ENCODE measurements at regions not wholly inside any gene's neighbourhood (a gene's known extent, or its start where the extent isn't known, plus 50 kb on each side); places are given as distances from the start of the nearest gene placed in this dataset.

GRCh38 chr4:175253184-175253902 lies 335.2 kb downstream of the ADAM29 start (continued):
- TF ChIP-seq AR (CRISPR knock-in tag; IDR thresholded peaks at IDR 0.05) (no peak), E2F4 (CRISPR knock-in tag; IDR thresholded peaks at IDR 0.05; ENCODE audit: borderline replicate concordance, low read depth) (no peak), GTF2I (CRISPR knock-in tag; conservative IDR thresholded peaks at IDR 0.05) (no peak), USF1 (CRISPR knock-in tag; IDR thresholded peaks at IDR 0.05) (no peak), MAX (CRISPR knock-in tag; IDR thresholded peaks at IDR 0.05) (no peak), ZMAT4 (CRISPR knock-in tag; IDR thresholded peaks at IDR 0.05) (no peak), ZNF396 (CRISPR knock-in tag; IDR thresholded peaks at IDR 0.05; ENCODE audit: borderline replicate concordance) (no peak)

GRCh38 chr4:175263537-175263936 lies 345.4 kb downstream of the ADAM29 start:
- ATAC-seq = peak; percentile 70
- Mint-ChIP-seq H3K36me3 (no peaks in the 10 kb centered on the region), H3K27me3 (ENCODE audit: low read depth) (no peaks in the 10 kb centered on the region), H3K4me1 (peaks cover 25% of the 10 kb centered on the region), H3K9me3 (no peaks in the 10 kb centered on the region), H3K27ac (peak overlapping the region; percentile 37), H3K4me3 (no peak overlapping the region)
- POLR2A ChIA-PET = no interaction called here
- CTCF ChIA-PET = no interaction called here
- no peak for DNase-seq (ENCODE audit: low spot score)
- TF ChIP-seq NR1H2 (CRISPR knock-in tag; IDR thresholded peaks at IDR 0.05) (no peak), SOX15 (CRISPR knock-in tag; IDR thresholded peaks at IDR 0.05) (no peak), AFF4 (CRISPR knock-in tag; IDR thresholded peaks at IDR 0.05; ENCODE audit: borderline replicate concordance) (no peak), FOXK1 (CRISPR knock-in tag; IDR thresholded peaks at IDR 0.05) (no peak), EMX1 (CRISPR knock-in tag; IDR thresholded peaks at IDR 0.05) (no peak), ELF4 (CRISPR knock-in tag; IDR thresholded peaks at IDR 0.05; ENCODE audit: low read depth) (no peak), IRF1 (CRISPR knock-in tag; IDR thresholded peaks at IDR 0.05) (no peak), ZNF121 (CRISPR knock-in tag; IDR thresholded peaks at IDR 0.05) (no peak), ESRRA (CRISPR knock-in tag; IDR thresholded peaks at IDR 0.05; ENCODE audit: borderline replicate concordance) (no peak), SMAD4 (CRISPR knock-in tag; IDR thresholded peaks at IDR 0.05) (no peak), PREB (CRISPR knock-in tag; IDR thresholded peaks at IDR 0.05; ENCODE audit: borderline replicate concordance) (no peak), ZSCAN18 (CRISPR knock-in tag; IDR thresholded peaks at IDR 0.05) (no peak), ZNF423 (CRISPR knock-in tag; IDR thresholded peaks at IDR 0.05) (no peak), OVOL2 (CRISPR knock-in tag; IDR thresholded peaks at IDR 0.05; ENCODE audit: borderline replicate concordance) (no peak)

All from WTC11 (cell line).